GM19467 (cell line): ENCODE measurements at regions not wholly inside any gene's neighbourhood (a gene's known extent, or its start where the extent isn't known, plus 50 kb on each side); places are given as distances from the start of the nearest gene placed in this dataset.
"Not testable (repeated sequence)": the region's sequence is repeated elsewhere in the genome, so short reads cannot be mapped to it uniquely, and the experiment has no call there.

Source experiments
- ATAC-seq: cut with Tn5 transposase; IDR thresholded peaks from one replicate; pipeline ENCODE4 v1.9.1; 2021; ENCODE audit warnings: mild to moderate bottlenecking, moderate library complexity; ENCODE audit not compliant: unreplicated experiment

DNA sequence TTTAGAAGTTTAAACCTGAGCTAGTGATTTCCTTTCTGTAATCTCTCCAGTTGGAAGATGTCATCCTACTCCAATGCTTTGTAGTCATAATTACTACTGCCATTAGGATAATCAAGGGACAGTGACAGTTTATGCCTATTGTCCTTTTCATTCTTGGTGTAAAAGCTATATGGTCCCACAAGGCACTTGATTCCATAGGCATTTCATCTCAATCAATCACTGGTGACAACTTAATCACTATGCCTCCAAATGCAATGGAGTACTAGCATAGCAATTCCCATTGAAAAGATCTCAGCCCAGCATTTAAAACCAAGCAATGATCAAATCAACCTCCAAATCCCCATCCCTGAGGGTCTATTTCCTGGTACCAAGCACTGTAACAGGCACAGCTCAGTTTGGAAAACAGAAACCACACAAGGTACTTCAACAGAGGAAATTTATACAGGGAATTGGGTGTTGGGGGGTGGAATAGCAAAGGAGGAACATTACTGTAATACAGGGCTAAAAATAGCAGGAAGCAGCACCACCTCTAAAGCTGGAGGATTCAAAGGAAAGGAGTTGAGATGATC, 51.0 kb downstream of the FHIP2A start:
- ATAC-seq = no peak

DNA sequence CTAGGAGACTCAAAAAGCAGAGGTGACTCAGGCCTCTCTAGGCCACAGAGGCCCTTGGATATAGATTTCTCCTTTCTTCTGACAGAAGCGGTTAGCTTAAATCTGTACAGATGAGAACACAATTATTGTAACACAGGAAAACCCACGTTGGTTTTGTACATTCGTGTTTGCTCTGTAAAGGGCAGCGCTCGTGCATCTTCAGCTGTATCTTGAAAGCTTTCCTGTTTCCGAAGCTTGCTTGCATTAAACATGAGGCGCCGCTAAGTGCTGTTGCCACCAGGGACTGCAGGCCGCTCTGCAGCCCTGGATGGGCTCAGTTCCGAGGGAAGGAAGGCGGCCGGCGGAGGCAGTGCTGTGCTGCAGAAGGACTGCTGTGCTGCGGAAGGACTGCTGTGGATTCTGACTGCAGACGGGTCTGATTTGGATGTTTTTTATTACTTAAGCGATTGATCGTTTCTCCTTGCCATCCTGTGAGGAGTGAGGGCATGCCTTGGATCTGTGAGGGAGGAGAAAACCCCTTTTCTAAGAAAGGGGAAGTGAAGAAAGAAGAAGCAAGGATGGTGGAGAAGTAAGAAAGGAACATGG, 53.3 kb downstream of the FHIP2A start:
- ATAC-seq = peak; percentile 48

DNA sequence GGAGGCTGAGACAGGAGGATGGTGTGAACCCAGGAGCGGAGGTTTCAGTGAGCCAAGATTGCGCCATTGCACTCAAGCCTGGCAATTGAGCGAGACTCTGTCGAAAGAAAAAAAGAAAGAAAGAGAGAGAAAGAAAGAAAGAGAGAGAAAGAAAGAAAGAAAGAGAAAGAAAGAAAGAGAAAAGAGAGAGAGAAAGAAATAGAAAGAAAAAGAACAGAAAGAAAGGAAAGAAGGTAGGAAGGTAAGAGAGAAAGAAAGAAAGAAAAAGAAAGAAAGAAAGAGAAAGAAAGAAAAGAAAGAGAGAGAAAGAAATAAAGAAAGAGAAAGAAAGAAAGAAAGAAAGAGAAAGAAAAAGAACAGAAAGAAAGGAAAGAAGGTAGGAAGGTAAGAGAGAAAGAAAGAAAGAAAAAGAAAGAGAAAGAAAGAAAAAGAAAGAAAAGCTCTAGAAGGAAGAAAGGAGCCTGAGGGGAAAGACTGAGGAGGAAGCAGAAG, 54.1 kb downstream of the FHIP2A start:
- ATAC-seq = not testable (repeated sequence)

DNA sequence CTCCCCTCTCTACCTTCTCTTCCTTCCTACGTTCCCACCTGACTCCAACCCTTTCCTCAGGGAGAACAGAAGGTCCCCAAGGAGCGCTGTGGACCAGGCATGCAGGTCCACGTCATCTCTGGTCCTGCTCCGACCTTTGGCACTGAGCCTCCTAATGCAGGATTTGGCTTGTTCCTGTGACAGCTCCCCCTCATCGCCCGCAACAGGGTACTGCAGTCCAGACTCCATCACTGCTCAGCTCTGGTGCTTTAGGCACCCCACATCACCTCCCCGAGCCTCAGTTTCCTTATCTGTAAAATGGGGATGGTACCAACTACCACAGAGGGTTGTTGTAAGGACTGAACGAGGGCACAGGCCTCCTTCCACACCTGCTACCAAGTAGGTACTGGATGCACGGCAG, 54.6 kb downstream of the FHIP2A start:
- no peak for ATAC-seq

DNA sequence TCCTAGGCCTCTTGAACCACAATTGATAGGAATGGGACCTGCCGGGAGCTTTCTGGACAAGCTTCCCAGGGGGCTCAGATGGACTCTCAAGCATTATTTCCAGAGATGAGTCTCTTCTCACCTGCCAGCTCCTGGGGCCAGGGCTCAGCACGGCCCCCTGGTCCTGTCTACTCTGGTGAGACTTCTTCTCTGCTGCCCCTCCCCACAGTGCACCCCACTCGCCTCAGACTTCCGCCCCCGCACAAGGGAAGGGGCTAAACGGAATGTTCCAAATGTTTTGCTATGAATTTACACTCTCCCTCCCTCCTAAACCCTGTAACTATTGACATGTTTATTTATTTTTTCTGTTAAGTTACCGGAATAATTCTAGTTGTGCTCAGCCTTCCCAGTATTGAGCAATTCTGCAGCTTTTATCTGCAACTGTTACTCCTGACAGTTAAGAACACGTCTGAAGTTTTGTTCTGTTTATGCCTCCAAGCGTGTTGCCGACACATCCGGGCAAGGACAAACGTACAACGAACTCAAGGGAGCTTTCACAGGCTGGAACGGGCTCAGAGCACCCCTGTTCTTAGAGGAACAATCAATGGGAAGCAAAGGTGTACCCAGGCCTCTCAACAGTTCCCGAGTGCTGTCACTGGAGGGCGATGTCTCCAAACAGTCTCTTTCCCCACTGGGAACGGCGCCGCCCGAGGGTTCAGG, 55.2 kb downstream of the FHIP2A start:
- ATAC-seq = peak; percentile 69

DNA sequence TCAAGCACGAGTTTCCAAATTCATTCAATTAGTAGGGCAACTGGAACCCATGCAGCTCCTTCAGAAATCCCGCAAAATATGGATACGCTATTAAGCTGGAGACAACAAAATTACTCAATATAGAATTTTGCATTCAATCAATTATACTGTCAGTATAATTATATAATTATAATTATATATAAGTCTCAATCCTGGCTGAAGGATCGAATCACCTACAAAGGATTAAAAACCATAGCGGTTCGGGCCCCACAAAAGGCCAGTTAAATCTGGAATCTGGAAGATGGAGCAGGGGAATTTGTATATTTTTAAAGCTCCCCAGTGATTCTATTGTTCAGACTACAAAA, 55.7 kb downstream of the FHIP2A start:
- no peak for ATAC-seq

DNA sequence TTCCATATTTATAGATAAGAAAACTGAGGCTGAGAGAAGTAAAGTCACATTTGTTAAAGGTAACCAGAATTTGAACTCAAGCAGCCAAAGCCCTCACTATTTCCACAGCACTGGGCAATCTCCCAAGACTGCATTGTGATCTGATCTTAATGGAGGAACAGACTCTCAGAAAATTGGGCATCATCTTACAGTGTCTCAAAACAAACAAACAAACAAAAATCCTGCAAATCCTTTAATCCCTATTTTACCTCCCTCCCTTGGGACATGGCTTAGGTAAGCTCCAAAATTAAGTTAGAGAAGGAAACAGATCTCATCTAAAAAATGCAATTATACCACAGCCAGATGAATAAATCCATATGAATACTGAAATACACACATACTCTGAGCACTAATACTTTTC, 57.5 kb downstream of the FHIP2A start:
- ATAC-seq = no peak

DNA sequence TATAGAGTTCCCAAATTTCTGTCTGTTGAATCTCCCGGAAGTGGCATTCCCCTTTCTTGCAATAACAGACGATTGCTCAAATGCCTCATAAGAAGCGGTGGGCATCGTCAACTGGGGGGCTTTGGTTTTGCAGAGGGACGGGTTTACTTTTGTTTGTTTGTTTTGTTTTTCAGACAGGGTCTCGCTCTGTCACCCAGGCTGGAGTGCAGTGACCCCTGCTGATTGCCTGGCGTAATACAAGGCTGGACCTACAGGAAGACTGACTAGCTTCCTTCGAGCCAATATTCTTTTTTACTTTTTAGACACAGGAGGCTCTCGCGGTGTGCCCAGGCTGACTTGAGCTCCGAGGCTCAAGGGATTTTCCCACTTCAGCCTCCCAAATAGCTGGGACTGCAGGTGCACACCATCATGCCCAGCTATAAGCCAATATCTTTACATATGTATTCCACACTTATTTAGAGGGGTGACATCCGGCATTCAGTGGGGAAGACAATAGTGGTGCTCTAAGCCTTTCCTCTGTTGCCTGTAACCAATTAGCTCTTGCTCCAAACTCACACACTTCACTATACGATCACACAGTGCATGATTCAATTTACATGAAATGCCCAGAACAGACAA, 58.1 kb downstream of the FHIP2A start:
- peak; percentile 67 for ATAC-seq

DNA sequence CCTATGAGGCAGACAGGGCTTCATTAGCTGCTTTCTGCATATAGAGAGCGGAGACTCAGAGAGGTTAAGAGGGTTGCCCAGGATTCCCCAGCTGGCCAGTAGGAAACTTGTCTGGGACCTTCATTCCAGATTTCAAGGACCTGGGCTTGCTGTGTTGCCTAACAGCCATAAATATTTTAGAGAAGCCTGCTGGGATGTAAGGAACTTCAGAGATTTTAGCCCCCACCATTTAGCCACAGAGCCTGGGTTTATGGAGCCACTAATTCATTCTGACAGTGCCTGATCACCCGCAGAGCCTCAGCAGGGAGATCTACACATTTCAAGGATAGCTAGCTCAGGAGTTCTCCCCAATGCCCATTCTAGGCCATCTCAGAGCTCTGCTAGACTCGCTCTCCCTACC, 56.6 kb upstream of the TRUB1 start:
- ATAC-seq = no peak

DNA sequence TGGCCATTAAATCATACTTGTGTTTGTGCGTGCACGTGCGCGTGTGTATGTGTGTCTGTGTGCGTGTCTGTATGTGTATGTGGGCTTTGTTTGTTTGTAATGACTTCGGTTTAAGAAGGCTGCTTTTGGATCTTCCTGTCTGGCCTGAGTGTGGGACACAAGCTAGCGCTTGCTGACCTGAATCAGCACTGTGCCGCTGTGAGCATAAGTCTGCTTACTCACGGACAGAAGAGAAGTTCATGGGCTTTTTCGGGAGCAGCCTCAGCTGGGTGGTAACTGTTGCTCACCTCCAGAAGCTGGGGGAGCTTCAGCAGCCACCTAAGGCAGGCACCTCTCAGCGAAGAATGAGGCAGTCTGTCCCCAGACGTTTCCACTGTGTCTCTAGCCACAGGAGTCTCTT, 56.1 kb upstream of the TRUB1 start:
- no peak for ATAC-seq

DNA sequence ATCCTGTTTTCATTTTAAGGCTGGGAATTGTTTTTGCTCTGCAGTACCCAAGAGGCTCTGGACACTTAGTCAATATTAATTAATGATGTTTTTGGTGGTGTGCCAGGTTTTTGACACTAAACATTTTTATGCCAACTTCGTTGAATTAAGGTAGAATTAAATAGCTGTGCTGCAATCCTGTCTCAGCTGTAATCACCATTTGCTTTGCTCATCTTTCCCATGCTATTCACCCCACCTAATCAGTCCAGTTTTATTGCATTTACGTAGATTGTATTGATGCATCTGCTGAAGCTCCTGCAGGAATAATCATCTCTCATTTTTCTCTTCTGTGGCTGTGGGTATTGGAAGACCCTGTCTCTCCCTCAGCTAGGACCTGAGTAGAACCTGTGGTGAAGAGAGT, 52.6 kb upstream of the TRUB1 start:
- no peak for ATAC-seq
